H1 (cell line): ENCODE measurements at regions not wholly inside any gene's neighbourhood (a gene's known extent, or its start where the extent isn't known, plus 50 kb on each side); places are given as distances from the start of the nearest gene placed in this dataset.

Experiments
- CTCF ChIA-PET: fragments of 300-600 bp; sonication (Branson Sonifier 250); formaldehyde crosslinking; loops from one replicate; lab custom pipeline; 2021; ENCODE audit not compliant: partially characterized antibody; lab: Charles Lee
- POLR2A ChIA-PET: fragments of 300-600 bp; sonication (Branson Sonifier 250); formaldehyde crosslinking; loops from one replicate; lab custom pipeline; 2021; ENCODE audit warnings: inconsistent platforms; ENCODE audit not compliant: partially characterized antibody; lab: Charles Lee
- DNase-seq, 2 experiments: peaks; one replicate each; pipeline versions ENCODE4 v3.0.0 to v3.0.0-alpha.2; 2010 to 2022; ENCODE audit warnings: low spot score in 2 of 2, low read depth in 1 of 2, mixed read lengths in 1 of 2
- FAIRE-seq: peaks from 2 replicates; lab custom pipeline; 2011; peaks lifted over from hg19 to GRCh38; lab: Jason Lieb, UNC
- H2AFZ ChIP-seq: 2 replicates; pipeline ENCODE4 v1.8.1; 2012; ENCODE audit warnings: low read length, inconsistent platforms
- H2AK5ac ChIP-seq: 2 replicates; pipeline ENCODE4 v1.6.1; 2013; ENCODE audit warnings: low read depth, low read length
- H2BK120ac ChIP-seq: replicated peaks from 2 replicates; pipeline ENCODE3; 2013; ENCODE audit warnings: low read depth, low read length, inconsistent platforms
- H2BK12ac ChIP-seq: 2 replicates; pipeline ENCODE4 v1.6.1; 2013; ENCODE audit warnings: low read depth, low read length
- H2BK15ac ChIP-seq: 2 replicates; pipeline ENCODE4 v1.6.1; 2013; ENCODE audit warnings: low read length
- H2BK20ac ChIP-seq: 2 replicates; pipeline ENCODE4 v1.6.1; 2013; ENCODE audit warnings: low read length
- H2BK5ac ChIP-seq: 2 replicates; pipeline ENCODE4 v1.6.1; 2013; ENCODE audit warnings: low read depth, low read length
- H3K14ac ChIP-seq: 2 replicates; pipeline ENCODE4 v1.6.1; 2013; ENCODE audit warnings: inconsistent platforms; ENCODE audit not compliant: insufficient read length
- H3K18ac ChIP-seq: 2 replicates; pipeline ENCODE4 v1.6.1; 2013; ENCODE audit warnings: low read length; ENCODE audit errors: extremely low read depth
- H3K23ac ChIP-seq: 2 replicates; pipeline ENCODE4 v1.6.1; 2013; ENCODE audit warnings: inconsistent platforms; ENCODE audit not compliant: insufficient read length
- H3K23me2 ChIP-seq: 2 replicates; pipeline ENCODE4 v1.6.1; 2013; ENCODE audit warnings: low read depth, low read length
- H3K27ac ChIP-seq: 2 replicates; pipeline ENCODE4 v1.6.1; 2011; ENCODE audit warnings: low read depth, low read length, inconsistent platforms
- H3K27me3 ChIP-seq, 4 experiments: replicated peaks in 1 of 4; 1 replicate in 1 of 4; 2 replicates in 3 of 4; pipeline versions ENCODE4 v1.6.1 to v1.8.1; 2011 to 2013; ENCODE audit warnings: low read length in 3 of 4, mild to moderate bottlenecking in 3 of 4, inconsistent platforms in 2 of 4, mixed read lengths in 2 of 4, moderate library complexity in 1 of 4; ENCODE audit not compliant: control insufficient read depth in 3 of 4, insufficient read depth in 3 of 4; ENCODE audit errors: extremely low read depth in 1 of 4
- H3K36me3 ChIP-seq, 4 experiments: 2 replicates each; pipeline versions ENCODE4 v1.6.1 to v1.8.1; 2011 to 2013; ENCODE audit warnings: mild to moderate bottlenecking in 4 of 4, low read length in 3 of 4, moderate library complexity in 2 of 4, control low read depth in 1 of 4, inconsistent platforms in 1 of 4; ENCODE audit not compliant: insufficient read depth in 4 of 4, control insufficient read depth in 2 of 4
- H3K4ac ChIP-seq: replicated peaks from 2 replicates; pipeline ENCODE3; 2013; ENCODE audit warnings: low read length, low read depth, mixed read lengths, inconsistent platforms; ENCODE audit not compliant: insufficient read length
- H3K4me1 ChIP-seq, 4 experiments: replicated peaks in 1 of 4; 1 replicate in 1 of 4; 2 replicates in 3 of 4; pipeline versions ENCODE4 v1.6.1 to v1.8.1; 2011 to 2013; ENCODE audit warnings: low read length in 3 of 4, inconsistent platforms in 2 of 4, mixed read lengths in 1 of 4; ENCODE audit not compliant: insufficient read depth in 4 of 4, control insufficient read depth in 3 of 4
- H3K4me2 ChIP-seq, 2 experiments: 2 replicates each; pipeline versions ENCODE4 v1.6.1 to v1.8.1; 2011 to 2013; ENCODE audit warnings: low read depth in 2 of 2, low read length in 2 of 2, control low read depth in 1 of 2, inconsistent platforms in 1 of 2, mild to moderate bottlenecking in 1 of 2; ENCODE audit not compliant: insufficient read depth in 1 of 2
- H3K4me3 ChIP-seq, 4 experiments: fragments of 200-600, 300-600 bp in 1 of 4; sonication (generic), shearing (Covaris generic), sonication (Bioruptor Twin) in 1 of 4; 2 replicates each; pipeline versions ENCODE4 v1.5.1 to v1.8.1; 2011 to 2016; ENCODE audit warnings: low read length in 4 of 4, low read depth in 3 of 4, control low read depth in 2 of 4, inconsistent platforms in 2 of 4, mild to moderate bottlenecking in 2 of 4, mixed read lengths in 1 of 4, moderate library complexity in 1 of 4; ENCODE audit not compliant: insufficient read depth in 2 of 4; ENCODE audit errors: extremely low read depth in 1 of 4
- H3K56ac ChIP-seq: replicated peaks from 2 replicates; pipeline ENCODE3; 2013; ENCODE audit warnings: low read depth, mild to moderate bottlenecking, mixed read lengths, low read length, inconsistent platforms; ENCODE audit not compliant: insufficient read length
- H3K79me1 ChIP-seq: 2 replicates; pipeline ENCODE4 v1.6.1; 2013; ENCODE audit warnings: low read depth, low read length, control low read depth
- H3K79me2 ChIP-seq, 2 experiments: 2 replicates each; pipeline versions ENCODE4 v1.6.1 to v1.8.1; 2012 to 2013; ENCODE audit warnings: low read length in 2 of 2, mild to moderate bottlenecking in 2 of 2, inconsistent platforms in 1 of 2; ENCODE audit not compliant: insufficient read depth in 2 of 2, control insufficient read depth in 1 of 2
- H3K9ac ChIP-seq, 4 experiments: replicated peaks in 1 of 4; 1 replicate in 1 of 4; 2 replicates in 3 of 4; pipeline versions ENCODE4 v1.6.1 to v1.8.1; 2011 to 2013; ENCODE audit warnings: low read depth in 3 of 4, low read length in 3 of 4, control low read depth in 2 of 4, mild to moderate bottlenecking in 2 of 4, moderate library complexity in 2 of 4, inconsistent platforms in 1 of 4; ENCODE audit errors: extremely low read depth in 1 of 4
- H3K9me3 ChIP-seq, 2 experiments: 2 replicates each; pipeline versions ENCODE4 v1.6.1 to v1.8.1; 2012 to 2013; ENCODE audit warnings: mild to moderate bottlenecking in 2 of 2, moderate library complexity in 2 of 2, control low read depth in 1 of 2, inconsistent platforms in 1 of 2, low read depth in 1 of 2, low read length in 1 of 2, mixed read lengths in 1 of 2; ENCODE audit not compliant: insufficient read depth in 2 of 2
- H4K20me1 ChIP-seq, 2 experiments: replicated peaks in 1 of 2; 2 replicates each; pipeline versions ENCODE3 to v1.8.1; 2011 to 2013; ENCODE audit warnings: inconsistent platforms in 2 of 2, low read length in 2 of 2, mild to moderate bottlenecking in 1 of 2; ENCODE audit not compliant: insufficient read depth in 2 of 2, control insufficient read depth in 1 of 2
- H4K5ac ChIP-seq: 2 replicates; pipeline ENCODE4 v1.6.1; 2013; ENCODE audit warnings: low read length, low read depth, mixed read lengths, inconsistent platforms; ENCODE audit not compliant: insufficient read length
- H4K8ac ChIP-seq: 2 replicates; pipeline ENCODE4 v1.8.0; 2013; ENCODE audit warnings: mild to moderate bottlenecking, moderate library complexity, low read length, inconsistent platforms; ENCODE audit not compliant: insufficient read depth; ENCODE audit errors: extremely low read depth
- H4K91ac ChIP-seq: replicated peaks from 2 replicates; pipeline ENCODE3; 2013; ENCODE audit warnings: low read length, mixed read lengths, inconsistent platforms; ENCODE audit not compliant: insufficient read length
- CBX5 ChIP-seq: fragments of 300-800, 300-1000 bp; sonication (generic); IDR thresholded peaks from 2 replicates; pipeline ENCODE4 v1.7.1; 2016; ENCODE audit warnings: antibody characterized with exemption, low read length, low read depth
- CBX8 ChIP-seq: fragments of 300-800, 300-1000 bp; sonication (generic); IDR thresholded peaks from 2 replicates; pipeline ENCODE4 v1.7.1; 2016; ENCODE audit warnings: low read depth, low read length, borderline replicate concordance
- CEBPB ChIP-seq: IDR thresholded peaks from 2 replicates; pipeline ENCODE4 v1.6.1; 2012; ENCODE audit warnings: low read depth, low read length
- EP300 ChIP-seq, 2 experiments: IDR thresholded peaks; 1 replicate in 1 of 2; 2 replicates in 1 of 2; pipeline ENCODE4 v1.6.1; 2011 to 2012; ENCODE audit warnings: low read depth in 2 of 2, low read length in 2 of 2, mild to moderate bottlenecking in 2 of 2, borderline replicate concordance in 1 of 2, inconsistent platforms in 1 of 2, moderate library complexity in 1 of 2
- EZH2 ChIP-seq: fragments of 200-600 bp; sonication (generic); IDR thresholded peaks from 2 replicates; pipeline ENCODE4 v1.7.1; 2012; ENCODE audit warnings: low read depth, mild to moderate bottlenecking, moderate library complexity, low read length, inconsistent platforms; ENCODE audit not compliant: severe bottlenecking
- JUN ChIP-seq: IDR thresholded peaks from 2 replicates; pipeline ENCODE4 v1.6.1; 2011; ENCODE audit warnings: low read depth, mild to moderate bottlenecking, improper control_type of control experiment, low read length
- KDM1A ChIP-seq: fragments of 200-600, 300-600 bp; sonication (generic); IDR thresholded peaks from 2 replicates; pipeline ENCODE4 v1.7.1; 2016; ENCODE audit warnings: mild to moderate bottlenecking, low read length, borderline replicate concordance
- KDM4A ChIP-seq: IDR thresholded peaks from one replicate; pipeline ENCODE4 v1.7.1; 2012; ENCODE audit warnings: low read depth, mild to moderate bottlenecking, moderate library complexity, low read length, inconsistent platforms; ENCODE audit not compliant: severe bottlenecking
- SAP30 ChIP-seq: fragments of 300-600 bp; sonication (generic); IDR thresholded peaks from 2 replicates; pipeline ENCODE4 v1.7.1; 2012; ENCODE audit warnings: low read length, moderate library complexity, mild to moderate bottlenecking, inconsistent platforms; ENCODE audit not compliant: insufficient read depth, insufficient replicate concordance
- SIN3A ChIP-seq, 2 experiments: IDR thresholded peaks in 1 of 2; conservative IDR thresholded peaks in 1 of 2; 2 replicates each; pipeline ENCODE4 v1.6.1; 2011 to 2012; ENCODE audit warnings: low read length in 2 of 2, improper control_type of control experiment in 1 of 2, low read depth in 1 of 2, mild to moderate bottlenecking in 1 of 2
- SP2 ChIP-seq: IDR thresholded peaks from 2 replicates; pipeline ENCODE4 v1.6.1; 2012; ENCODE audit warnings: mild to moderate bottlenecking, low read length, inconsistent platforms
- TBP ChIP-seq: IDR thresholded peaks from 2 replicates; pipeline ENCODE4 v1.6.1; 2011; ENCODE audit warnings: low read depth, low read length, improper control_type of control experiment
- YY1 ChIP-seq: IDR thresholded peaks from 2 replicates; pipeline ENCODE4 v1.6.1; 2011; ENCODE audit warnings: low read depth, mild to moderate bottlenecking, low read length
- WGBS, 2 experiments: shearing (Covaris generic) in 1 of 2; methylation state at CpG; one replicate each; pipeline versions ENCODE4 v1.1.6 to v1.1.7; 2013 to 2015; ENCODE audit warnings: low lambda C conversion rate in 2 of 2, mixed read lengths in 2 of 2, inconsistent platforms in 1 of 2, low coverage in 1 of 2, missing lambda C conversion rate in 1 of 2; ENCODE audit not compliant: insufficient replicate concordance in 2 of 2, insufficient coverage in 1 of 2, insufficient read length in 1 of 2; ENCODE audit errors: extremely low coverage in 1 of 2, missing lambda C conversion rate in 1 of 2; 5-methylcytosine and 5-hydroxymethylcytosine counted together

GRCh38 chr3:83890039-83890762, 1068.6 kb upstream of the CADM2 start:
- no peak overlapping the region for H2AK5ac ChIP-seq
- H4K91ac ChIP-seq: no peak overlapping the region
- no peaks in the 10 kb centered on the region for H4K20me1 ChIP-seq
- no peak overlapping the region for H3K56ac ChIP-seq
- H3K4me3 ChIP-seq: no peak overlapping the region
- H3K14ac ChIP-seq: no peak overlapping the region
- DNase-seq (no peak), FAIRE-seq (no peak)
- no peaks in the 10 kb centered on the region for H3K79me1 ChIP-seq
- 94% methylated on average over 1 of the region's 1 CpG; no CpG with 5 or more reads in 1 of the 2 experiments for WGBS, 2 experiments
- H3K4ac ChIP-seq: no peak overlapping the region
- no peaks in the 10 kb centered on the region for H3K79me2 ChIP-seq
- no peak overlapping the region for H3K27ac ChIP-seq
- no peak overlapping the region for H3K9ac ChIP-seq
- no peak overlapping the region for H3K4me2 ChIP-seq
- CTCF ChIA-PET: no interaction called here
- POLR2A ChIA-PET: no interaction called here
- H3K18ac ChIP-seq: no peak overlapping the region
- H4K5ac ChIP-seq: no peak overlapping the region
- no peak overlapping the region for H2BK15ac ChIP-seq
- H3K36me3 ChIP-seq: no peaks in the 10 kb centered on the region
- H2BK5ac ChIP-seq: no peak overlapping the region
- H4K8ac ChIP-seq: no peak overlapping the region
- H3K27me3 ChIP-seq: peaks cover 0 to 1% (median 0%) of the 10 kb centered on the region in 4 experiments; a peak in 1 of 7 replicates
- no peak overlapping the region for H3K23ac ChIP-seq
- H3K9me3 ChIP-seq: no peaks in the 10 kb centered on the region
- H3K23me2 ChIP-seq: no peaks in the 10 kb centered on the region; the same call in 1 of the 2 replicates
- H2BK12ac ChIP-seq: no peak overlapping the region
- H2BK120ac ChIP-seq: no peak overlapping the region
- H2BK20ac ChIP-seq: no peak overlapping the region
- no peak overlapping the region for H2AFZ ChIP-seq
- H3K4me1 ChIP-seq: no peaks in the 10 kb centered on the region
- TF ChIP-seq SIN3A (conservative IDR thresholded peaks at IDR 0.05 in 1 of 2, IDR thresholded peaks at IDR 0.05 in 1 of 2; ENCODE audit: low read depth in 1 of 2, low read length in 2 of 2) (no peak), CBX5 (no peak), EZH2 (no peak), SP2 (no peak), KDM4A (no peak), TBP (no peak), SAP30 (no peak), KDM1A (no peak), EP300 (IDR thresholded peaks at IDR 0.05; ENCODE audit: borderline replicate concordance in 1 of 2, low read depth in 2 of 2, low read length in 2 of 2) (no peak), JUN (no peak), CBX8 (no peak), YY1 (no peak), CEBPB (no peak)
